Right lobe of liver (tissue), 4 donors: ENCODE measurements at regions not wholly inside any gene's neighbourhood (a gene's known extent, or its start where the extent isn't known, plus 50 kb on each side); places are given as distances from the start of the nearest gene placed in this dataset.

Experiments used
- CTCF ChIP-seq, 4 donors: fragments of 200-600 bp in 3 of 4; fragments of 450-650 bp in 1 of 4; IDR thresholded peaks; one replicate each; pipeline versions ENCODE4 v1.5.1 to v1.8.0; 2016 to 2022; ENCODE audit warnings: antibody characterized with exemption in 4 of 4, mild to moderate bottlenecking in 2 of 4
- POLR2A ChIP-seq: fragments of 450-650 bp; IDR thresholded peaks from one replicate; pipeline ENCODE4 v1.6.1; 2017; ENCODE audit warnings: antibody characterized with exemption, mild to moderate bottlenecking
- donor health status: DM: no; HTN: no; CAD: no.
- donor health status: DM: no; HTN: no; CAD: no.
- donor health status: DM: no; HTN: yes; CAD: no.

- TF ChIP-seq CTCF (IDR thresholded peaks at IDR 0.05), result no peak
- TF ChIP-seq POLR2A, result no peak
These were observed 120.4 kb downstream of the VEGFA start for GRCh38 chr6:43890197-43891062.
